NCI-H748 (cell line): ENCODE measurements at regions not wholly inside any gene's neighbourhood (a gene's known extent, or its start where the extent isn't known, plus 50 kb on each side); places are given as distances from the start of the nearest gene placed in this dataset.
"Not testable (repeated sequence)": the region's sequence is repeated elsewhere in the genome, so short reads cannot be mapped to it uniquely, and the experiment has no call there.

Source experiments
- DNase-seq: peaks from one replicate; lab custom pipeline; 2025; ENCODE audit not compliant: unreplicated experiment; lab: John Stamatoyannopoulos, UW

DNA sequence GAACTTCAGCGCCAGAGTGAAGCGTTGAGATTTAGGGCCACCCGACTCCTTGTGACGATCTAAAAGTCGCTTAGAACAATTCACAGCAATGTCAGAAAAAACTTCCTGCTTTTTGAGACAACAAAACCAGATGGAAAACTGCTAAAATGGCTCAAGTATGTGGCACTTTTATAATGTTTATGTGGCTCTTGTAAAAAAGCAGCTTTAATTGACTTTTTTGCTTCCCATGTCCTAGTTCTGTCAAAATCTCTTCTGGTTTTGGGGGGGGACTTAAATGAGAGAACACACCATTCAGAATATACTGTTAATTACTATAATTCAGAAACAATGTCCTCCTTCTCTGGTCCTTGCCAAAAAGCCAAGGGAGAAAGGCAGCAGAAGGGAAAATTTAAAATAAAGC is 154.7 kb upstream of the LSM14A start:
- no peak for DNase-seq

DNA sequence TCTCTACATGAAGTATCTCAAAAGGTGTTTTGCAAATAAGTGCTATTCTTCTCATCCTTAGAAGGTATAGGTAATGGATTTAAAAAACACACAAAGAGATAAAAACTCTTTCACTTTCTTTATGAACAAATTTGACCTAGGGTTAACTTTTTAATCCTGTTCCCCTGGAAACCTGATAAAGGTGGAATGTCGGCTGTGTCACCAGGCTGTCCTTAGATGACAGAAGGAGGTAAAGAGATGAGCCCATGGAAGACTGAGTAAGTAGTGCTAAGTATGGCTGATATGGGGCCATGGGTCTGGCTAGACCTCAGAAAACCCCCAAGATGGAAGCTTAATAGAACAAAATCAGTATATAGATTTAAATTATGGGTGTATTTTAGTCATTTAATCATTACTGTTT is 153.8 kb upstream of the LSM14A start:
- DNase-seq, result no peak

DNA sequence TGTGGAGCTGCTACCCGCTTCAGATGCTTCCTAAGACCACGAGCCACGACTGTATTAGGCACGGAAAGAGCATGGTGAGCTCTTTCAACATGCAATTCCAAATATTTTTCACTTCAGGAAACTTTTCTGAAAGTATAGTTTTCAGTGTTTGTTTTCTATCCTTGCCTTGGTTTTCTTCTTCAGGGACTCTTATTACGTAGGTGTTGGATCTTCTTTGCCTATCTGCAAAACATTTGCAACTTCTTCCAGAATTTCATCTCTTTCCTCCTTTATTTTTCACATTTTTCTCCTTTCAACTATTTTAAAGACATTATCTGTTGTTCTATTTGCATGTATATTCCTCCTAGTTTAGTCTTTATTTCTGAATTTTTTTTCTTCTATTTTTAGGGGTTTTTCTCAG is 148.9 kb upstream of the LSM14A start:
- no peak for DNase-seq

DNA sequence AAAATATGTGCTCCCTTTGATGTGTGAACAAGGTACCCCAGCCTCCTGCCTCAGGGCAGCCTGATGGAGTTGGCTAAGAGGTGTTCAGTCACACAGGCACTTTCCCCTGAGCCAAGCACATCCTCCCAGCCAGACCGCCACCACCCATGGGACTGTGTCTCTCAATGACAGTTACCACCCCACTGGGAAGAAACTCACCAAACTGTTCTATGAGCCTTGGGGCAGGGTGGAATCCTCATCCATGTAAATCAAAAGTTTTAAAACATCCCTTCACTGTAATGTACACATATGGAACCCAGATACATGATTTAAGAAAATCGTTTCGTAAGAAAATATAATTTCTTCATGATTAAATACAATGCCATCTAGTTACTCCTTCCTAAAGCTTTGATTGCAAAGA is 138.4 kb upstream of the LSM14A start:
- DNase-seq, result no peak

DNA sequence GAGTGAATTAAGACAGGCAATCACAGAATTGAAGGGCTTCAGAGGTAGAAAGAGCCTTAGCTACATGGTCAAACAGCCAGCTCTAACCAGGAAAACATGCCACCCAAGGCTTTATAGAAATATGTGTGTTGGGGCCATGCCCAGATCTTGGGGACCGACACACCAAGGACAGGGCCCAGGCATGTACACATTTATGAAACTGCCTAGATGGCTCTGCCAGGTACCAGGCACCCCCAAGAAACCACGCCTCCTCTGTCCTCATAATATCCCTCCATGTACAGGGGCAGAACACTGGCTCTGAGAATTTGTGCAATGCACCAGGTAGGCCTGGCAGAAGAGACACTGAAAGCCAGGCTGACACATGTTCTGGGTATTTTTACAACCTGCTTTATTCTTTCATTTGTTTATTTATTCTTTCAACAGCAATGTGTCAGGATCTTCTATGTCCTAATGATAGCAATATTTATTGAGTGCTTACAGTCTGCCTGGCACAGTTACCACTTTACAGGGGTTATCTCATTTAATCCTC is 137.9 kb upstream of the LSM14A start:
- DNase-seq, result no peak

DNA sequence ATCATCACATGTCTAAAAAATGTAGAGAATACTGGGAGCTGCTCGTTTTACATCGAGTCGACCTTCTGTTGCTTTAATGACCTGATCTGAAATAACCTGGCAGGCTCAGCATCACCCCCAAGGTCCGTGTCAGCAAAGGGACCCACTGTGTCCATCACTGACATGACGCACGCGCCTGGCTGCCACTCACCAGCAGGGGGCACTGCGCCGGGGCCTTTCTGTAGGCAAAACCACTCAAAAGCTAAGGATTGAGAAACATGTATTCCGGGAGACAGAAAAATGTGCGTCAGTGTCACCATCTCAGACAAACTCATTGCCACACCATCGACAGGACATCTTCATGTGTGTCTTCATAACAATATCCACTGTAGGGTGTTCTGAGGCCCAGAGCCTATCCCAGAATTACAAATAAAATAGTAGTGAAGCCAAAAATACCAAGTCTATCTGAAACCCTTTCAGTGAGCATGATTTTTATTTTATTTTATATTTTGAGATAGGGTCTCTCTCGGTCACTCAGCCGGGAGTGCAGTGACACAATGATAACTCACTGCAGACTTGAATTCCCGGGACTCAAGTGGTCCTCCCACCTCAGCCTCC is 130.3 kb upstream of the LSM14A start:
- DNase-seq, result peak; percentile 51

DNA sequence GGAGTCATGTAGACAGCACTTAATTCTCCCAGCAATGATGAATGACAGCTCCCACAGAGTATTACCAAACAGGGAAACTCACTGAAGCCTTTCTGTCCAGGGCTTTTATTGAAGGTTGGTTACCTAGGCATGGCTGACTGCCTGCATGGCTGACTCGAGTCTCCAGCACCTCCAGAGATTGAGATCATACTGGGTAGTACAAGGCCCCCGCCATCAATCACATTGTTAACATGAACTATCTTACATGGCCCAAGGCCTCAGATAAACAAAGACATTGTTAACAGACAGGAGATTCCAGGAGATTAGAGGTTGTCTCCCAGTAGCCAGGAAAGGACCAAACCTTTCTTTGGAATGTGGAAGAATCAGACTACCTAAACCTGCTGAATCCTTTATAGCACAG is 128.3 kb upstream of the LSM14A start:
- no peak for DNase-seq

DNA sequence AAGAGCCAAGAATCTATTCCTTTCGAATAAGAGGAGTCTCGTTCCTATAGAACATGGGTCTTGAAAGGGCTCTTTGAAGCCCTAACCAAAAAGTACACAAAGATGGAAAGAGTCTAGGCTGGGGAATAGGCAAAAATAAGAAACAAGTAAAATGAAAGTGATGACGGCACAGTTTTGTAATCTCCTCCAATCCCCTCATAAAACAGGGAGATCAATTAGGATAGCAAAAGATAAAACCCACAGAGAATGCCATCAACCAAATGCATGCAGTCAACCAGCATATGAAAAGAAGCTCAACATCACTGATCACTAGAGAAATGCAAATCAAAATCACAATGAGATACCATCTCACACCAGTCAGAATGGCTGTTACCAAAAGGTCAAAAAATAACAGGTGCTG is 122.4 kb upstream of the LSM14A start:
- no peak for DNase-seq

DNA sequence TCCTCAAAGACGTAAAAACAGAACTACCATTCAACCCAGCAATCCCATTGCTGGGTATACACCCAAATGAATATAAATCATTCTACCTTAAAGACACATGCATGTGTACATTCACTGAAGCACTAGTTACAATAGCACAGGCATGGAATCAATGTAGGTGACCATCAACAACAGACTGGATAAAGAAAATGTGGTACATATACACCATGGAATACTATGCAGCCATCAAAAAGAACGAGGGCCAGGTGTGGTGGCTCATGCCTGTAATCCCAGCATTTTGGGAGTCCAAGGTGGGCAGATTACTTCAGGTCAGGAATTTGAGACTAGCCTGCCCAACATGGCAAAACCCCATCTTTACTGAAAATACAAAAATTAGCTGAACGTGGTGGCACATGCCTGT is 121.9 kb upstream of the LSM14A start:
- DNase-seq, result not testable (repeated sequence)

DNA sequence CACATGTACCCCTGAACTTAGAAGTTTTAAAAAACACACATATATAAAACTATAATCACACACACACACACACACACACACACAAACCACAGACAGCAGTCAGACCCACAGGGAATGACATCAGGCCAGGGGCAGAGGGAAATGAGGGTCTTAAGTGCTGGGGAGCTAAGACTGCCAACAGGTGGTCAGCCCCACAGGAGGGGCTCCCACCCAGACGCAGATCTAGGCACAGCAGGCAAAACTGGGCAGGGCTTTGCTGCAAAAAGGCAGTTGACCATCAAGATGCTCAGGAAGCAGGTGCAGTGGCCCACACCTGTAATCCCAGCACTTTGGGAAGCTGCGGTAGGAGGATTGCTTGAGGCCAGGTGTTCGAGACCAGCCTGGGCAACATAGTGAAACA is 121.0 kb upstream of the LSM14A start:
- no peak for DNase-seq

DNA sequence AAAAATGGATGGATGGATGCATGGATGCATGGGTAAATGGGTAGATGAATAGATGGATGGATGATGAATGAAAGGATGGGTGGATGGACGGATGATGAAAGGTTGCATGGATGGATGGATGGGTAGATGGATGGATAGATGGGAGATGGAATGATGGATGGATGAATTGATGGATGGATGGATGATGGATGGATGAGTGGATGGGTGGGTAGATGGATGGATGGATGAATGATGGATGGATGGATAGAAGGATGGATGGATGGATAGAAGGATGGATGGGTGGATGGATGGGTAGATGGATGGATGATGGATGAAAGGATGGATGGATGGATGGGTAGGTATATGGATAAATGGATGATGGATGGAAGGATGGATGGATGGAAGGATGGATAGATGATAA is 115.1 kb upstream of the LSM14A start:
- DNase-seq, result no peak

DNA sequence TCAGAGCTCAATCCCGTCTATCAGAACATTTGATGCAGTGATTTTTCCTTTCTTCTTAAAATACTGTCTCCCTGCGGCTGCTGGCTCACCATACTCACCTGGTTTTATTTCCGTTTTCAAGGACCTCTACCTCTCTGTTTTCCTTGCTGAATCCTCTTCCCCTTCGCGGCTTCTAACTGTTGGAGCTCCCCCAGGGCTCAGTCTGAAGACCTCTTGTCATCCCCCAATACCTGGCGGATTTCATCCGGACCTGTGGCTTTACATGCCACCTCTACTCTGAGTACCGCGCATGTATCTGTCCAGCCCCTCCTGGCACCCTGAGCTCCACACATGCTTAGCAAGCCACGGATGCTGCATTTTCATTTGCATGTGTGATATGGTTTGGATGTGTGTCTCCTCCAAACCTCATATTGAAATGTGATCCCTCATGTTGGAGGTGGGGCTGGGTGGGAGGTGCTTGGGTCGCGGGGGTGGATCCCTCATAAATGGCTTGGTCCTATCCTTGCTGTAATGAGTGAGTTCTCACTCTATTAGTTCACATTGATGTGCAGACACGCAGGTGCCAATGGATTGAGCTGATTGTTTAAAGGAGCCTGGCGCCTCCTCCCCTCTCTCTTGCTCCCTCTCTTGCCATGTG is 106.2 kb upstream of the LSM14A start:
- peak; percentile 83 for DNase-seq

DNA sequence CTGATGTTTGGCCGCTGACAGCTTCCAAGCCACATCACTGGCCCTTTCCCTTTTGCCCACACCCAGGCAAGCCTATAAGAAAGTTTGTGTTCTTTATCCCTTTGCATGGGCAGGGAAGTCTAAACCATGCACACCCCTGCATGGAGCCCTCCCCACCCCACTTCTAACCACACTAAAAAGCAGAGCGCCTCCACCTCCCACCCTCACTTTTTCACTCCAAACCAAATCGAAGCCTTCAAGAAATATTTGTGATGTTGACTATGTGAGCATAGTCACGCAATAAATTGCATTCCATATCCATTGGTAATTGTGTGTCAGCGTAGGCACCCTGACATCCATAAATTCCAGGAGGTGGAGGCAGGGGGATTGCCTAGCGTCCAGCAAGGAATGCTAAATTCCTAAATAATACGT is 104.4 kb upstream of the LSM14A start:
- no peak for DNase-seq

DNA sequence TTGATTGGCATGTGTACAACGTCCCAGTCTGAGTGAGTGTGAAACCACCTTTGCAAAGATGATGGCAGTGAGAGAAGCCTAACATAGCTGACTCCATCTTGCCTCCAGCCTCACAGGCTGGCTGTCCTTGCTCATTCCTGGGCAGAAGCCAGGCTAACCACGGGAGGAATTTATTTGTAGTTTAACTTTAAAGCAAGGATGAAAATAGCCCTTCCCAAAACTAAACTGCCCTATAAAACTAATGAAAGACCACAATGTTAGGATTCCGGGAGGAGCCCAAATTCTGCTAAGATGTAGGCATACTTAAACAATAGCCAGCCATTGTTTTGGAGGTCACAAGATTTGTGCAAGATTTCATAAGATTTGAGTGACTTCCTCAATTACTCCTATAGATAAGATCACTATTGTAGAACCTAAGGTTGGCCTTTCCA is 96.6 kb upstream of the LSM14A start:
- no peak for DNase-seq

DNA sequence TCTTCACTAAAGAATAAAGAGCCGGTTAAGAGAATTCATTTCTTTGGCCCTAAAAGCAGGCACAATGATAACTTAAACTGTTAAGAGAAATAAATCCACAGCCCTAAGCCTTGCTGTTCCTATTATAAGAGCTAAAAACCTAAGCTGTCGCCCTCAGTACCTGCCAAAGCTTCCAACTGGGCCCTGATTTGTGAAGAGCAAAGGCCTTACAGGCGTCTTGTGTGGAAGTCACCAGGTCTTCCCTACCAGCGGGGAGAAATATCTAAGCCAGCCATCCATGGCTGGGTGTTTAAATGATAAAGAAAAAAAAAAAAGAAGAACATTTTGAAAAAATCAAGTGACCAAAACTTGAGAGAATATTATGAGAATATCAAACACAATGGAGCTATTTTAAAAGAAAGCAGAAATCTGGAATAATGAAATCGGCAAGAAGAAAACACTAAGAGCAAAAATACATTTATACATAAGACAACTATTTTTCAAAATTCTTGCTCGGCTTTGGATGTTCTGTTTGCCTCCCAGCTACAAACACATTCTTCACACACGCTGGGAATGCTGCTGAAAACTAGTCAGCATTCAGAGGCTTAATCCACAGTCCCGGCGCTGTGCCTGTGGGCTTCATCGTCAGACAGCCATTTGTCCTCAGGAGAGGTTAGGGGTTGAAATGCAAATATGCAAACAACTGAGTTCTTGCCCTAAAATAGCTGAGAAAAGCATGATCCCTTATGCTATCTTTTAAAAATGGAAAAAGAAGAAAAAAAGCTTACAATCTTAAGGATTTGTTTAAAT is 89.8 kb upstream of the LSM14A start:
- no peak for DNase-seq

DNA sequence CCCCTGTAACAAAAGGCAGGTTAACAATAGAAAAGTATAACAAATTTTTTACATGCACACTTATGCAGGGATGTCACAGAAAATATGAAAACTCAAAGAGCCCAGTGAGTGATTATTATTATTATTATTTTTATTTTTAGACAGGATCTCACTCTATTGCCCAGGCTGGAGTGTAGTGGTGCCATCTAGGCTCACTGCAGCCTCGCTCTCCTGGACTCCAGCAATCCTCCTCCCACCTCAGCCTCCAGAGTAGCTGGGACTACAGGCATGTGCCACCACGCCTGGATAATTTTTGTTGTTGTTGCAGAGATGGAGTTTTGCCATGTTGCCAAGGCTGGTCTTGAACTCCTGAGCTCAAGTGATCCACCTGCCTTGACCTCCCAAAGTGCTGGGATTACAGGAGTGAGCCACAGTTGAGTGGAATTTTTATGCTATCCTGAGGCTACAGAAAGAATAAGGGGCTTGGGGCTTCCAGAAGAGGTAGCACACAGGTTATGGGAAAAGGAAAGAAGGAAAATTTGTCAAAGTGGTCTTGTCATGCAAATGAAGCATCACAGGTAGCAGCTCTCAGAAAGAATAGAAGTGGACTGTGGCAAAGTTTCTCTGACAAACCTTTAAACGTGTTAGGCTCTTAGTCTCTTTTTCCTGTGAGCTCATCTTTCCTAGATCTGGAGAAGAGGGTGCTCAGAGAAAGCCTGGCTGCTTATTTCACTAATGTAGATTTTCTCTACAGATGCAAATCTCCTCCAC is 87.7 kb upstream of the LSM14A start:
- no peak for DNase-seq

DNA sequence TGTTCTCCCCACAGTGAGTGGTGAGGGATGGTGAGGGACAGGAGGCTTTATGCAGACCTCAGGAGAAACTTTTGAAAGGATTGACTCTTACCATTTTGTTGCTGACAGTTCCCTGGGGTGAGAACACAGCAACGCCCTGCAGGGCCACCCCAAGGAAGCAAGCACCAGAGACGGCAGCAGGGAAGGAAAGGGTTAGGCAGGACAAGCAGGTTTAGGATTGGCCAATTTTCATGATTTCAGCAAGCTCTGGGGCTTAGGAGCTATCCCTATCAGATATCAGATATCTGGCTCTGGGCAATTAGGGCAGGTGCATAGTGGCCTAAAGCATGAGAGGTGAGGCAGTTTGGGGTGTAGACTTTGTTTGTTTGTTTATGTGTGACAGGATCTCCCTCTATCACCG is 87.0 kb upstream of the LSM14A start:
- DNase-seq, result no peak

DNA sequence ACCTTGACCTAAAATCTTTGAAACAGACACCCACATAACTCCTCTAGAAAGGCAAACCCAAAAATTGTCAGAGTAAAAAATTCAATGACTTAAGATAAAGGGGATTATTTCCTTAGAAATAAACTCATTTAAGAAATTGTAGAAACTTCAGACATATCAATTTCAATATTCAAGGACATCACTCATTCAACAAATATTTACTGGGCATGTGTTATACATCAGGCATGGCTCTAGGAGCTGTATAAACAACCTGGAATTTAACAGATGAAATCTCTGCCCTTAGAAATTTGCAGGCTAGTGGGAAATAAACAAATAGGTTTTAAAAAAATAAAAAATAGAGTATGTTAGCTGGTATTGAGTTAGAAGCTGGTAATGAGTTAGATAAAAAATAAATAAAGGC is 84.0 kb upstream of the LSM14A start:
- no peak for DNase-seq

DNA sequence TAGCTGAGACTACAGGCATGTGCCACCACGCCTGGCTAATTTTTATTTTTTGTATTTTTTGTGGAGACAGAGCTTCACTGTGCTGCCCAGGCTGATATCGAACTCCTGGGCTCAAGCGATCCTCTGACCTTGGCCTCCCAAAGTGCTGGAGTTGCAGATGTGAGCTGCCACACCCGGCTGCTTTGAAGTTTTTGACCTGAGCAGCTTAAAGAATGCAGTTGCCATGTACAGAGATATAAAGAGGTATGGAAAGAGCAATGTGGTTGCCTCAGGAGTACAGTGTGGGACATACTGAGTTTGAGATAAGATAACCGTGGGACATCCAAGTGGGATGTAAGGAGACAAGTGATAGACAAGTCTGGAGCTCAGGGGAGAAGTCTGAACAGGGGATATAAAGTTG is 82.7 kb upstream of the LSM14A start:
- DNase-seq, result no peak

DNA sequence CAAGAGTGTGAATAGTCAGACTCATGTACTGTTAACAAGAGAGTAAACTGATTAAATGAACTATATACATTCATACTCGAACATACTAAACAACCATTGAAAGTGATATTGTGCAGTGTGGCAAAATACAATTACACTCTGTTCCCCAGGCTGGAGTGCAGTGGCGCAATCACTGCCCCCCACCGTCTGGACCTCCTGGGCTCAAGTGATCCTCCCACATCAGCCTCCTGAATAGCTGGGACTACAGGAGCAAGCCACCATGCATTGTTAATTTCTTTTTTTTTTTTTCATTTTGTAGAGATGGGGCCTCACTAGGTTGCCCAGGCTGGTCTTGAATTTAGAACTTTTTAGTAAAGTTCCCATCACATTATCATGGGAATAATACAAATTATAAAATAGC is 77.3 kb upstream of the LSM14A start:
- DNase-seq, result no peak

DNA sequence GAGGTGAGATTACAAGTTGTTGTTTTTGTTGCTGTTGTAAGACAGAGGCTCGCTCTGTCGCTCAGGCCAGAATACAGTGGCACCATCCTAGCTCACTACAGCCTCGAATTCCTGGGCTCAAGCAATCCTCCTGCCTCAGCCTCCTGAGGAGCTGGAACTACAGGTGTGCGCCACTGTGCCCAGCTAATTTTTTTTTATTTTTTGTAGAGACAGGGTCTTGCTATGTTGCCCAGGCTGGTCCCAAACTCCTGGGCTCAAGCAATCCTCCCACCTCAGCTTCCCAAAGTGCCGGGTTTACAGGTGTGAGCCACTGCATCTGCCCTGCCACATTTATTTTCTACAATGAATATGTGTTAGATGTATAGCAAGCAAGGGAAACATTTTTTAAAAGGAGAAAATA is 76.9 kb upstream of the LSM14A start:
- DNase-seq, result not testable (repeated sequence)
